Keratinocyte (primary cell): ENCODE measurements at regions not wholly inside any gene's neighbourhood (a gene's known extent, or its start where the extent isn't known, plus 50 kb on each side); places are given as distances from the start of the nearest gene placed in this dataset.

Experiments used
- DNase-seq: peaks from one replicate; pipeline ENCODE4 v3.0.0-alpha.2; 2011; ENCODE audit warnings: low read depth, missing footprints, low spot score
- FAIRE-seq: peaks from 2 replicates; lab custom pipeline; 2011; peaks lifted over from hg19 to GRCh38; lab: Jason Lieb, UNC
- H2AFZ ChIP-seq: 2 replicates; pipeline ENCODE4 v1.6.0; 2012; ENCODE audit warnings: low read length, control low read depth, inconsistent platforms; ENCODE audit not compliant: control insufficient read depth
- H3K27ac ChIP-seq: 2 replicates; pipeline ENCODE4 v1.5.1; 2011; ENCODE audit warnings: low read length; ENCODE audit not compliant: control insufficient read depth, insufficient read depth
- H3K27me3 ChIP-seq: 3 replicates; pipeline ENCODE4 v1.6.0; 2011; ENCODE audit warnings: low read length; ENCODE audit not compliant: control insufficient read depth, insufficient read depth; ENCODE audit errors: extremely low read depth
- H3K36me3 ChIP-seq, 2 experiments: 2 replicates in 1 of 2; 3 replicates in 1 of 2; pipeline ENCODE4 v1.5.1; 2011; ENCODE audit warnings: low read length in 2 of 2, mild to moderate bottlenecking in 1 of 2; ENCODE audit not compliant: control insufficient read depth in 2 of 2, insufficient read depth in 2 of 2; ENCODE audit errors: extremely low read depth in 1 of 2
- H3K4me1 ChIP-seq: 3 replicates; pipeline ENCODE4 v1.5.1; 2011; ENCODE audit warnings: low read length; ENCODE audit not compliant: control insufficient read depth, insufficient read depth; ENCODE audit errors: extremely low read depth
- H3K4me2 ChIP-seq: 3 replicates; pipeline ENCODE4 v1.6.0; 2011; ENCODE audit warnings: low read depth, low read length; ENCODE audit not compliant: control insufficient read depth, insufficient read depth; ENCODE audit errors: extremely low read depth
- H3K4me3 ChIP-seq, 3 experiments: fragments of 200-600 bp in 1 of 3; sonication (generic) in 1 of 3; 2 replicates in 2 of 3; 3 replicates in 1 of 3; pipeline ENCODE4 v1.5.1; 2011 to 2016; ENCODE audit warnings: low read length in 3 of 3, mild to moderate bottlenecking in 3 of 3, control low read depth in 2 of 3, inconsistent platforms in 1 of 3, low read depth in 1 of 3, mixed read lengths in 1 of 3, mixed run types in 1 of 3, moderate library complexity in 1 of 3; ENCODE audit not compliant: control insufficient read depth in 2 of 3, insufficient read depth in 2 of 3; ENCODE audit errors: extremely low read depth in 1 of 3
- H3K79me2 ChIP-seq: 2 replicates; pipeline ENCODE4 v1.6.0; 2012; ENCODE audit warnings: low read length; ENCODE audit not compliant: control insufficient read depth, insufficient read depth
- H3K9ac ChIP-seq: 3 replicates; pipeline ENCODE4 v1.6.0; 2011; ENCODE audit warnings: low read length; ENCODE audit not compliant: control insufficient read depth, insufficient read depth; ENCODE audit errors: extremely low read depth
- H3K9me1 ChIP-seq: 3 replicates; pipeline ENCODE4 v1.6.0; 2011; ENCODE audit warnings: low read length; ENCODE audit not compliant: control insufficient read depth, insufficient read depth; ENCODE audit errors: extremely low read depth
- H3K9me3 ChIP-seq: 2 replicates; pipeline ENCODE4 v1.5.1; 2012; ENCODE audit warnings: low read depth, low read length; ENCODE audit not compliant: control insufficient read depth
- H4K20me1 ChIP-seq: 3 replicates; pipeline ENCODE4 v1.6.0; 2011; ENCODE audit warnings: low read length; ENCODE audit not compliant: control insufficient read depth, insufficient read depth; ENCODE audit errors: extremely low read depth
- CTCF ChIP-seq, 3 experiments: IDR thresholded peaks in 1 of 3; conservative IDR thresholded peaks in 1 of 3; optimal IDR thresholded peaks in 1 of 3; 2 replicates in 2 of 3; 3 replicates in 1 of 3; pipeline versions ENCODE3 to v1.5.1; 2011; ENCODE audit warnings: low read length in 3 of 3, mild to moderate bottlenecking in 3 of 3, moderate library complexity in 2 of 3, control low read depth in 1 of 3, inconsistent platforms in 1 of 3; ENCODE audit not compliant: insufficient read depth in 2 of 3; ENCODE audit errors: extremely low read depth in 1 of 3
- EZH2 ChIP-seq: IDR thresholded peaks from one replicate; pipeline ENCODE4 v1.6.1; 2012; ENCODE audit warnings: inconsistent platforms, mild to moderate bottlenecking, low read length, moderate library complexity
- dilution Hi-C: fragments of 300-500 bp; cut with MboI; formaldehyde crosslinking; loops from one replicate; pipeline ENCODE4 v1.7.0; 2020; ENCODE audit warnings: low sequenced_read_pairs; ENCODE audit not compliant: extremely low pct_ligation_motif_present

GRCh38 chr11:112345706-112346105 lies 85.0 kb upstream of the PLET1 start:
- no peaks in the 10 kb centered on the region for H3K27me3 ChIP-seq
- H3K27ac ChIP-seq, result no peak overlapping the region
- H2AFZ ChIP-seq, result no peak overlapping the region
- no peaks in the 10 kb centered on the region for H4K20me1 ChIP-seq
- DNase-seq (no peak), FAIRE-seq (no peak)
- H3K79me2 ChIP-seq, result no peaks in the 10 kb centered on the region
- no peak overlapping the region for H3K9ac ChIP-seq
- no peaks in the 10 kb centered on the region for H3K4me1 ChIP-seq
- dilution Hi-C loops, result no loop called here
- TF ChIP-seq EZH2 (no peak), CTCF (optimal IDR thresholded peaks at IDR 0.05 in 1 of 3, IDR thresholded peaks at IDR 0.05 in 1 of 3, conservative IDR thresholded peaks at IDR 0.05 in 1 of 3; ENCODE audit: extremely low read depth in 1 of 3, insufficient read depth in 2 of 3, low read length in 3 of 3) (no peak)
- no peaks in the 10 kb centered on the region for H3K9me3 ChIP-seq
- no peak overlapping the region for H3K4me3 ChIP-seq
- H3K4me2 ChIP-seq, result no peak overlapping the region
- H3K9me1 ChIP-seq, result no peaks in the 10 kb centered on the region
- H3K36me3 ChIP-seq, result no peaks in the 10 kb centered on the region

GRCh38 chr11:112346586-112346985 lies 85.9 kb upstream of the PLET1 start:
- no peaks in the 10 kb centered on the region for H3K79me2 ChIP-seq
- dilution Hi-C loops, result no loop called here

More at GRCh38 chr11:112346586-112346985, 85.9 kb upstream of the PLET1 start:
- H3K9ac ChIP-seq, result no peak overlapping the region
- H3K4me2 ChIP-seq, result no peak overlapping the region
- no peaks in the 10 kb centered on the region for H3K4me1 ChIP-seq
- no peaks in the 10 kb centered on the region for H3K27me3 ChIP-seq
- DNase-seq, result no peak
- H3K36me3 ChIP-seq, result no peaks in the 10 kb centered on the region
- H3K27ac ChIP-seq, result no peak overlapping the region
- no peak overlapping the region for H3K4me3 ChIP-seq
- H4K20me1 ChIP-seq, result no peaks in the 10 kb centered on the region
- no peaks in the 10 kb centered on the region for H3K9me3 ChIP-seq
- no peak for FAIRE-seq
- TF ChIP-seq CTCF (optimal IDR thresholded peaks at IDR 0.05 in 1 of 3, IDR thresholded peaks at IDR 0.05 in 1 of 3, conservative IDR thresholded peaks at IDR 0.05 in 1 of 3; ENCODE audit: extremely low read depth in 1 of 3, insufficient read depth in 2 of 3, low read length in 3 of 3) (no peak), EZH2 (no peak)
- H3K9me1 ChIP-seq, result no peaks in the 10 kb centered on the region
- H2AFZ ChIP-seq, result no peak overlapping the region
